HG03565 (cell line): ENCODE measurements at regions not wholly inside any gene's neighbourhood (a gene's known extent, or its start where the extent isn't known, plus 50 kb on each side); places are given as distances from the start of the nearest gene placed in this dataset.

Experiments used
- ATAC-seq: cut with Tn5 transposase; IDR thresholded peaks from one replicate; pipeline ENCODE4 v1.9.1; 2021; ENCODE audit warnings: mild to moderate bottlenecking, moderate library complexity; ENCODE audit not compliant: unreplicated experiment

DNA sequence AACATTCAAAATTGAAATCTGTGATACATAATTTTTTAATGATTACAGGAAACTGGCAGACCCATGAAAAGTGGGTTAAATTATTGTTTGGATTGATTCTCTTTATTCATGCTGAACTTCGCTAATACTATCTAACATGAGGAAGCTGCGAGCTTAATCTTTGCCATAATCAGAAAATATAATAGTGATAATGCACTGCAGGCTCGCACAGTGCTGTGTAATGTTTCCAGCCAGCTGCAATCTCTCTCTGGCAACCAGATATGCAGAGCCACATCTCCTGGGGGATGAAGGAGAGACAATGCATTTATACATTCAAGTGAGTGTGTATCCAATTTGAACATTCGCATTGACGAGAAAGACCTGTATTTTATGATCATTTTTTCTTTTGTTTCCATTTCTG is 669.7 kb upstream of the RGMB start:
- ATAC-seq: no peak

DNA sequence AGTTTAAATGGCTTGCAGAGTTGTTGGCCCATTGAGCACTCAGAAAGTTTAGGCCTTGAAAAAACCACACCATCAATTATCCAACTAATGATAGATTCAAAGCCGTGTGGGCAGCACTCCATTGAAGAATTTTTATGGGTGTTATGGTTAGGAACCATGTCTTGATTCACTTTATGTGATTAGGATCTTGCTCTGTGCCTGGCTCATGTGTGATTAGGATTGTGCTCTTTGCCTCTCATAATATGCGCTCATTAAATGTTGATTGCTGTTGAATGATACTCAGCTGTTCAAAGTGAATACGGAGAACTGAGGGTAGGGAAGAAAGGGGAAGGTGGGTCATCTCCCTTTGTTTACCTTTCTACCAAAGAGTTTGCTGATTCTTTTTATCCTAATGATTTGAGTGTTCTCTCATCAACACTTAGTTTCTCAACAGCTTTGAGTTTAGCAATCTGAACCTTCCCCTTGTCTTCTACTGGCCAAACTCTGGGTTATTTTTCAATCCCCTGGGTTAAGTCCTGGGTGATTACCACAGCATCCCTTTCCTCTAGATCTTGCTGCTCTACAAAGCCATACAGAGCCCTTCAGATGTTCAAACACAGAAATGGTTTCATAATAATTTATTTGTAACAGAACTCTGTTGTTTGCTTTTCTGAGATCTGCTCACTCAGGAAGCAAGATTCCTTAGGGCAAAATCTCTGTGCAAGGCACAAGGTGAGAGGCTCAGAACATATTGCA is 668.8 kb upstream of the RGMB start:
- no peak for ATAC-seq

DNA sequence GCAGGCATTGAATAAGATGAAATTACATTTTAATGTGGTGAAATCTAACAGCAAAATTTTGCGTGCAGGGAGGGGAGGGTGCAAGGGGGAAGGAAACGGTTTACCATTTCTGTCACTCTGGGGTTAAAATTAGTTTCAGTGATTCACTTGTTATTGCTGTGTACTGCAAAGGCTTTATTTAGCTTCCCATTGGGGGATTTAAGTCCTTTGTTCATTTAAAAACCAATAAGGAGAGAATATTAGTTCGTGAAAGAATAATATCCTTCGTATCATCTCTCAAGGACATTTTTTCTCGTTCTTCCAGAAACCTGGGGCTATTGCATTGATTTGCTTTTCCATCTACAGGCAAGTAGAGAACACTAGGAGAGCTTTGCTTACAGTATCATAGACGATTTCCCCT is 667.8 kb upstream of the RGMB start:
- ATAC-seq: no peak

DNA sequence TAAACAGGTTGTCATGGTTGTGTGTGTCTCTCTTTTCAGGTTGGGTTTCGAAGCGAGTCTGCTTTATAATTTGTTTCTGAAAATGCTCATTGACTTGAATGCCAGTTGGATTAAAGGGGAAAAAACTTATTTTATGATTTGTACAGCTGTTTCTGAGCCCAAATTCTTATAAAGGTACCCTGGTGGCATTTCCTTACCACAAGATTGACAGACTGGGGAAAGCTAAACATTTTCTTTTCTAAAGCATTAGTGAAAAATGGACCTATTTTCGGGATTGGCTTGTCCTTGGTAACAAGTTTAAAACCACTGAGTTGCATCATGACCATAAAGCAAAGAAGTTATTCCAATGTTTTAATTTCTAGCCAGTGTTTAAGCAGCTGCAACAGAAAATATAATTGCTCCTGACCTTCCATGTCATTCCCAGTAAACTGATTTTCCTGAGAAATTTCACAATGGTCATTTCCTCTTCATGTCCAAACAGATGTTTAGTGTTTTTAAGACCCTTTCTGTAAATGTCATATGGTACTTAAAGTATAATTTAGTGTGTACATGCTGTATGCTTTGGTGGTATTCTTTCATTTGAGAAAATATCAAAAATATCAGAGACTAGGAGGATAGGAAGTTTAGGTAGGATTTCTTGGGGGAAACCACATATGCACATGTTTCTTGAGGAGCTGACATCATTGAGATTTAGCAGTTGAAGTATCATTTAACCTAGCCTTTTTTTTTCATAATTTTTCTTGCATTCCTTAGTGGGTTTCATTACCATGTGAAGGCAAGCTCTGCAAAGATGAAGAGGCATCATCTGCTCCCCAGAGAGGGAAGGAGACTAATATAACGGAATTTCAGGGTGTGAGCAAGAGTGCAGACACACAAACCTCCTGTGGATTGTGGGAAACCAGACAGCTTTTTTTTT is 667.1 kb upstream of the RGMB start:
- ATAC-seq: no peak

DNA sequence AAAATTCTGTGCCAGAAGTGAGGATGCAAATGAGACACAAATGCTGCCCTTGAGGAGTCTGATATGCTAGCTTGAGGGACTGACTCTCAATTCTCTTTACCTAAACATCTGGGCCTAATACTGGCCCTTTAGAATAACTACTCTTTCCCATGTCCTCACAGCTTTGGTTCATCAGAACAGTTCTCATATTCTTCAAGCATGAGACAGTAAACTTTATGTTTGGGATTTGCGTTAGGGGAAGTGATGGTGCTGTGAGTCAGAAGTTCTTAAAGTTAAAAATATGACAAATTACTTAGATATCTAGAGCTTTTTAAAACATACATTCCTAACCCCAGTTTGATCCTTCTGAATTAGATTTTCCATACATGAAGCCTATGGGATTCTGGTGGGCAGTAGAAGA is 665.0 kb upstream of the RGMB start:
- ATAC-seq: no peak

DNA sequence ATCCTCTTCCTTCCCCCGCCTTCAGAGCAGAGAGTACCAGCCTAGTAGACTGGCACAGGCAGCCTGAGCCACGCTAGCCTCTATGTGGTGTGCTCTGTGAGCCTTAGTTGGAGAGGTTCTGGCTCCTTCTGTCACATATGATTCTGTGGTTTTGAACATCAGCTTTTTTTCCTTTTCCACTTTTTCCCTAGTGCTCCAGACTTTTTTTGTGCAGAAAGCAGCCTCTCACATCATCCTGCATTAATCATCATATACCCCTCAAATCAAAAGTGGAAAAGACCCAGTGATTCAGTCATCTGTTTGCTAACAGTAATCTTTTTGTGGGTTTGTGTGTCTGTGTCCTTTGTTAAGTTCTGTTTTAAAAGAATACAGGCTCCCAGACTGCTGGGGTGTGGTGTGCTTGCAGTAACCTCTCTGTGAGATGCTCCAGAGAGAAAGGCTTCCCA is 663.9 kb upstream of the RGMB start:
- ATAC-seq: no peak

DNA sequence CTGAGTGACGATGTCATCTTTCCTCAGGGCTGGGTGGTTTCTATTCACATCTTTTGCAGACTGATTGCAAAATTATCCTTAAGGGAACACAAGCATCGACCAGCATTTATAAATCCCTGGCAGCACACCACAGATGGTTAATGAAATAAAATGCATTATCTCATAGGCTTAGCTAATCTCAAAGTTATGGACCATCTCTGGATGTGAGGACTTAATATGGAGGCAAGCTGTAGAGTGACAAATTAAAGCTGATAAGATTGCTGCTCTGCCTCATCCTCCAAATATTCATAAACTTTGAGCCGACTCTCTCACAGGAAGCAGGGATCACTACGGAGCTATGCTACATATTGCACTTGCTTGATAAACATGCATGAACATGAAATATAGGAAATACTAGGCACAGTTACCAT is 663.2 kb upstream of the RGMB start:
- no peak for ATAC-seq

DNA sequence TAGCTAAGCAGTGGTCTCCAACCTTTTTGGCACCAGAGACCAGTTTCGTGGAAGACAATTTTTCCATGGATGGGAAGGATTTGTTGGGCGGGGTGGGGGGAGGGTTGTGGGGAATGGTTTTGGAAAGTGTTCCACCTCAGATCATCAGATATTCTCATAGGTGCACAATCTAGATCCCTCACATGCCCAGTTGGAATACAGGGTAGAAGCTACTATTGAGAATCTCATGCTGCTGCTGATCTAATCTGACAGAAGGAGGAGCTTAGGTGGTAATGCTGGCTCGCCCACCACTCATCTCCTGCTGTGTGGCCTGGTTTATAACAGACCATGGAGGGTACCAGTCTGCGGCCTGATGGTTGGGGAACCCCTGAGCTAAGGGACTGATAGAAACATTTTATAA is 662.7 kb upstream of the RGMB start:
- no peak for ATAC-seq

DNA sequence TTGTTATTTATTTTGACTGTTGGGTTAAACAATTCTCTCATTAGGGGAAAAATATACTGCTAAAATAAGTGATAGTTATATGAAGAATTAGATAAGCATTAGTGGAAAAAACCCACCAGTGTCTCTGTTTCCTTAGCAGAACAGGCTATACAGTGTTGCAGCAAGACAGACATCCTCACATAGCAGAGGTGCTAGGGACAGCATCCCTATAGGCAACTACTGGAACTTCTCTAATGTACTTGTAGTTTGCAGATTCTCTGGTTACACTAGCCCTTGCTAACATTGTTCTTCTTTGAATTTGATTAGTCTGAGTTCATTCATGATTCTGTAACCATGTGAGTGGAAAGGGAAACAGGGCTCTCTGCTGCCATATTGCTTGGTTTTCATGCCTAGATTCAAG is 661.8 kb upstream of the RGMB start:
- ATAC-seq: no peak

DNA sequence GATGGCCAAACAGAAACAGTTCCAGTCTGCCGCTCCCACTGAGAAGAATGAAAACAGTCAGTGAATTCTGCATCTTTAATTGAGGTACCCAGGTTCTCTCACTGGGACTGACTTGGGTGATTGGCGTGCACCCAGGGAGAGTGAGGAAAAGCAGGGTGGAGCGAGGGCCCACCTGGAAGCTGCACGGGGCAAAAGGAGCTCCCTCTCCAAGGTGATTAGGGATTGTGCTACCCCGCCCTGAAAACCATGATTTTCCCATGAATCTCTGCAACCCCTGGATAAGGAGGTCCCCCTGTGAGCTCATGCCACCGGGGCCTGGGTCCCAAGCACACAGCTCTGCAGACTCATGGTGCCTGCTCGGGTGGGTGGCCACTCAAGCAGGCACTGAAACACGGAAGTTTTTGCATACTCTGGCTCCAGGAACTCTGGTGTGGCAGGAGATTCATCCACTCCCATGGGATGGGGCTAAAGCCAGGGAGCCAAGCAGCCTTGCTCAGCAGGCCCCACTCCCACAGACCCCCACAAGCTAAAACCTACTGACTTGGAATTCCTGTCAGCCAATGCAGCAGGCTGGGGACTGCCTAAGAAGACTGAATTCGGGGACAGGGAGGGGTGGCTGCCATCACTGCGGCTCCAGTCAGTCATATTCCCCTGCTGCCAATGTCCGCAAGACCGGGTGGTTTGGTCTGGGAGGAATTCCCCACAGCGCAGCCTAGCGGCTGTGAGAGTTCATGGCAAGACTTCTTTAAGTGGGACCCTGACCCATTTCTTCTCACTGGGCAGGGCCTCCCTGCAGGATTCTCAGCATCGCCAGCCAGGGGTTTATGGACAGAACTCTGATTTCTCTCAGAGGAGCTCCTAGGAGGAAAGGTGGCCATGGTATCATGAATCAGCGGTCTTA is 652.2 kb upstream of the RGMB start:
- no peak for ATAC-seq

DNA sequence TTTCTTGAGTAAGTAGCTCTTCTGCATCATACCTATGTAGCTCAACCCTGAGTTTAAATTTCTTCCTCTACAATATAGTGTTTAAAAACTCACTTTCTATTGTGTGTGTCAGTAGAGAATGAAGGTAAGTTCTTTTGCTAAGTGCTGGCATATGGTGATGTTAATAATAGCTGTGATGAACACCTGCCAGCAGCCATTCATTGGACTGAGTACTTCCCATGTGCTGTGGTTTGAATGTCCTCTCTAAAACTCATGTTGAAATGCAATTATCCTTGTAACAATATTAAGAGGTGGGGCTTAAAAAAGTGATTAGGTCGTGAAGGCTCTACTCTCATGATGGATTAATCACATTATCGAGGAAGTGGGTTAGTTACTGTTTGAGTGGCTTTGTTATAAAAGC is 645.2 kb upstream of the RGMB start:
- ATAC-seq: no peak

DNA sequence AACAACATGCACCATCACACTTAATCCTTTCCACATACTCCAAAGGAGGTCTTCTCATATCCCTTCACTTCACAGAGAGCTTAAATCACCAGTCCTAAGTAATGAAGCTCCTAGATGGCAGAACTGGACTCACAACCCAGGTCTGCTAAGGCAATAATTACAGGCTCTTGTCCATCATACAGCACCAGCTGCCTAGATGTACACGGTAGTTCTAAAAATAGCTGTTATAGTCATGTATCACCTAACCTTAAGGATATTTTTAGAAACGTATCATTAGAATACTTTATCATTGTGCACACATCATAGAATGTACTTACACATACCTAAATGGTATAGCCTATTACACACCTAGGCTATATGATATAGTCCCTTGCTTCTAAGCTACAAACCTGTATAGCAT is 644.6 kb upstream of the RGMB start:
- no peak for ATAC-seq

DNA sequence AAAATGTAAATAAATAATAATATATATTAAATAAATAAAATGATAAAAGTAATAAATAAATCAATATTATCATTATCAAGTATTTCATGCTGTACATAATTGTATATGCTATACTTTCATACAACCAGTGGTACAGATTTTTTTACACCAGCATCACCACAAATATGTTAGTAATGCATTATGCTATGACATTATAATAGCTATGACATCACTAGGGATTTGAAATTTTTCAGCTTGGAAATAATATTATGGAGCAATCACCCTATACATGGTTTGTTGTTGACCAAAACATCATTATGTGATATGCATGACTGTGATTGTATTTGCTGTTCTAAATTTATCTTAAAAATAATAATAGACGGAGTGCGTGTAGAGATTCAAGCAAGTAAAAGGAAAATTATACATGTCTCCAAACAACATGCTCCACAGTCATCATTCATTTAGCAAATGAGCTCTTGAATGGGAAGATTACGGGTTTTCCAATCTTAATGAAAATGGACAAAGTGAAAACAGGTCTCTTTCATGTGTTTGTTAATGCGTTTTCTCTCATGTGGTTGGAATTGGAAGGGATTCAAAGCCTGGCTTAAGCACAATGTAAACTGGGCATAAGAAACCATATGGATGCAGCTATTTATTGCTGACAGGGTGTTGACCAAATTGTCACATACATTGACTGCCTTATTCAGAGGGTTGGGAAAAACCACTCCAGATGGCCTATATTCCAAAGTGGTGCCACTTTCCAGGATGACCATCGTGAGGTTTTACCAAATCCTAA is 643.0 kb upstream of the RGMB start:
- ATAC-seq: no peak

DNA sequence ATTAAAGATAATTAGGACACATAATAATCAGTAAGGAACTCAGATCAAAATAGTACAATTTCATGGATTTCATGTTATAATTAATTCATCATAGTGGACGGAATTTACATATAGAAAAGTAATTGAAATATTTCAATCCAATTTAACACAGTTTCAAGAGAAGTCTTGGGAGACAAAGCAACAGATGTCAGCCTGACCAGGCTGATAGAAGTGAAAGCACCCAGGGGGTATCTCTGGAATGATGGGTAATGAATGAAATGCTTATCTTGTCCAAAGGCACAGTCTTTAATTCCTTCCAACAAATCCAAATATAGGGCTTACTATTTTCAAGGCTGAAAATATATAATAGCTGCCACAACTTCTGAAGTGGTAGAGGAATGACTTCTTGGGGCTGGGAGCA is 629.3 kb upstream of the RGMB start:
- no peak for ATAC-seq

DNA sequence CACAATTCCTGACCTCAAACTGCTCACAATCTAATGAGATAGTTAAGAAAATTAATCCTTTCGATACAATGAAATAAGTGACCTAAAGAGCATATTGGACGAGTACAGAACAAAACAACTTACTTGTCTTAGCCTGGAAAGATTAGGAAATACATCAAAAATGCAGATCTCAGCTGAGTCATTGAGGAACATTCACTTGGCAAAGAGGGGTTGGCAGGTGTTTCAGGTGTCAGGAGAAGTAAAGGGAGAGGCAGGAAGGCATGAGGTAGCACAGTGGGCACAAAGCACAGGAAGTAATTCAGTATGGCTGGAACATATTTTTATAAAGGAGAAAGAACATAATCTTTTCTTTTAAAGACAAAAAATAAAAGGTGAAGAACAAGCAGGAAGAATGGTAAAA is 628.8 kb upstream of the RGMB start:
- no peak for ATAC-seq

DNA sequence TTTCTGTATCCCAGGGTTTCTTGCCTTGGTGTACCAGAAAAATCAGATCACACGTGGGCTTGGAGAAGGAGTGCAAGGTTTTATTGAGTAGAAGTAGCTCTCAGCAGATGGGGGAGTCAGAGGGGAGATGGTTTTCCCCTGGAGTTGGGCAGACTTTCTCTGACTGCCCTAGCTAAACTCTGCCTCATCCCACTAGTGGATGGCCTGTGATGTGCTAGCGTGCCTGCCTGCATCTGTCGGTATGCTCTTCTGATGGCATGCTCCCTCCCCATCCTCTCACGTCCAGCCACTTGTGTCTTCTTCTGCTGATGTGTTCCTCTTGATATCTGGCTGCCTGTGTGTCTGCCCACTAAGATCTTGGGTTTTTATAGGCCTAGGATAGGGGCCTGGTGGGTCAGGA is 616.1 kb upstream of the RGMB start:
- no peak for ATAC-seq

DNA sequence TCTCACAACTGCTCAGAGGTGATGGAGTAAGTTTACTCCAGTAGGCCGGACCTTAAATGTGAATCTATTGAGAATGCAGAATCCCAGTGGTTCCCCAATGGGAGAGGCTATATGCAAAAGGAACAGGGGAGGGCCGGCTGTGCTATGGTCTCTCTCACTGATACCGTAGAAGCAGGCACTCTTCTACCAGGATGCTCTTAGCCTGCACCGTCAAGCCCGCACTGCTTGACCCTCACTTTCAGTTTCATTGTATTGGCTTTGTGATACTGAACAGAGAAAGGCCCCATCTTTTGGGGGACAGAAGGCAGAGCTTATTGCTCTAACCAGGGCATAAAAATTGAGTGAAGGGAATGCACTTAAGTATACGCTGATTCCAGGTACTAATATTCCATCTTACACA is 615.0 kb upstream of the RGMB start:
- ATAC-seq: no peak

DNA sequence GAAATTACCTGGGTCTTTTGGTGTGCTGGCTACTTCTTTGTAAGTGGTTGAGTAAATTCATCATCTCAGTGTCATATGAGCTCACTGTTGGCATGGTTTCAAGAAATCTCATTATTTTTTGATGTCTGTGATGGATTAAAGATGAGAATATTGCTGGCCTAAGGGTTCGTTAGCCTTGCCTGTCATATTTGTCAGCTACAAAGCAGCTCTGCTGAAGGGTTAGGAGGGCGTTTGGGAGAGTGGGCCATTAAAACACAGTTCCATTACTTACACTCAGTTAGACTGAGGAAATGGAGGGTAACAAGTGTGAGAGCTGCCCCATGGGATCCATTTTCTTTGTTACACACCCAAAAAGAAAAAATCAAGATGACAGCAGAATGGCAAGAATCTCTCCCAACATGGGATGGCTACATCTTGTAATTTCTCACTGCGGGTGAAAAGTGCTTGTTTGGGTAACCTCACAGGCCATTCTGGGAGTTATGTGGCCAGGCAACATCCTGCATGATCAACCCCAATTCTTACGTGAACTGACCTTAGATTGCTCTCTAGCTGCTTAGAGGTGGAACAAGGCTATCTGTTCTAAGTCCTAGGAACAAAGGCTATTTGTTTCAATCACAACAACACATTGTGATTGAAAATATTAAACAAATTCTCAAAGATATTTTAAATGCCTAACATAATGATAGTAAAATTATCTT is 609.5 kb upstream of the RGMB start:
- ATAC-seq: no peak

DNA sequence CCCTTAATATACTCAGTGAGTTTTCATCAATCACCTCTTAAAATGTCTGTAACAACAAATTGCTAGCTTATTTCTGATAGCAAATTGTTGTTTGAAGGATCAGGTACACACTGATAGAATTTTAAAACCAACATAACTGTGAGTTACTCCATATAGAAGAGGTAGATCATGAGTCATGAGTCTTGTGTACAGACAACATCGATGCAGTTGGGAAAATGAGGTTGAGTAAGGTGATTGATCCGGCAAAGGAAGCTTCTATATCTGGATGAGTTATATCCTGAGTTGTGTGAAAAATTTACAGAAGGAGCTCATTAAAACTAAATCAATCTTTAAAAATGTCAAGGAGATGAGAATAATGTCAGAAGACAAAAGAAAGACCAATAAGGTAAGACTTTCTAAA is 604.6 kb upstream of the RGMB start:
- no peak for ATAC-seq

DNA sequence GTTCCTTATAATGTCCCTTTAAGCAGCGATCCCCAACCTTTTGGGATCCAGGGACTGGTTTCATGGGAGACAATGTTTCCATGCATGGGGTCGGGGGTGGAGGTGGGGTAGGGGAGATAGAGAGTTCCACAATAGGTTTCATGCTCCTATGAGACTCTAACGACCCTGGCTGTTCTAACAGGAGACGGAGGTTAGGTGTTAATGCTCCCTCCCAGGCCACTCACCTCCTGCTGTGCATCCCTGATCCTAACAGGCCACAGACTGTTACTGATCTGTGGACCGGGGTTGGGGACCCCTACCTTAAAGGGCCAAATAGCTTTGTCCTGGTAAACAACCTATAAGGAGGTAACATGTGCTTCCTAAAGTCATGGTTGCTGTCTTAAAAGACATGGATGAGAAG is 602.5 kb upstream of the RGMB start:
- no peak for ATAC-seq
